ENCODE measurements at regions not wholly inside any gene's neighbourhood (a gene's known extent, or its start where the extent isn't known, plus 50 kb on each side); places are given as distances from the start of the nearest gene placed in this dataset.

DNA sequence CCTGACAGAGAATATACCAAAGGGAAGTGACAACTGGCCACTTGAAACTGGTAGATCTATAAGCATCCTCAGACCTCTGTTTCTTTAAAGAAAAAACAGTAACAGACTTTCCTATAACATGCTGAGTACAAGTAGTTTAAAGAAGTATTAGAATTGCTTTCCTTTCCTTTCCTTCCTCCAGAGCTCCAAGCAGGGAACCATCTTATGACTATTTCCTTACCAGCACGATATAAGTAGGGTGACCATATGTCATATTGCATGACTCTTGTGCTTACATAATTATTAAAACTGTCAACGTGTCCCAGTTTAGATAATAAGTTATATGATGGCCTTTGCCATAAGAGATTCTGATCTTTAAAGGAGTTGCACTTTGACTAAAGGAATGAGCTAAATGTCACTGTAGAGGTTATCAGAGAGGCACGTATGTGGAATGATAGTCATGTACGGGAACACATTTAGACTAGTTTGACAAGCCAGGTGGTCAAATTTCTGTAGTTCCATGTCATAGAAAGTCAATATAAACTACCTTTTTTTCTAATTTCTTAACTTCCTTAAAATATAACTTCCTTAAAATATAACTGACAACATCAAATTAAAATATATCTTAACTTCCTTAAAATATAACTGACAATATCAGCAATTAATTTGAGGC, 212.7 kb upstream of the CD180 start:
- intact Hi-C loops (cut with DNase I; ENCODE audit: low total_unique reads), result no loop called here

DNA sequence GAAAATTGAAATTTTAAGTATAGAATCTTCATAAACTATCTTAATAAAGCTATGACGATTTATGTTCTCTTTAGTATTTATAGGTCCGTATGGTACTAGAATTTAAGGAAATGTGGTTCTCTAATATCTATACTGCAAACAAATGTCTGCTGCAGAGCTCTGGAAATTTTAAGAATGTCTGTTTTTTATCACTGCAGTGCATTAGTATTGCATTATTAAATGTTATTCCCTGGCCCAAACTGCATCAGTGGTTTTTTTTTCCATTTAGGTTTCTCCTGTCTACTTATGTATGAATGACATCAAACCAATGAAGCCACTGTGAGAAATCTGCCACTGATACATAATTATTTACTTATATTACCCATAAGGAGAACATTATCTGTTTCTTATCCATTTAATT, 211.4 kb upstream of the CD180 start:
- no peaks in the 10 kb centered on the region for H3K4me1 ChIP-seq
- no peak for DNase-seq
- no peak overlapping the region for H3K27ac ChIP-seq
- H3K9me3 ChIP-seq, result no peaks in the 10 kb centered on the region
- H3K36me3 ChIP-seq, result no peaks in the 10 kb centered on the region
- TF ChIP-seq, protein P1, sequence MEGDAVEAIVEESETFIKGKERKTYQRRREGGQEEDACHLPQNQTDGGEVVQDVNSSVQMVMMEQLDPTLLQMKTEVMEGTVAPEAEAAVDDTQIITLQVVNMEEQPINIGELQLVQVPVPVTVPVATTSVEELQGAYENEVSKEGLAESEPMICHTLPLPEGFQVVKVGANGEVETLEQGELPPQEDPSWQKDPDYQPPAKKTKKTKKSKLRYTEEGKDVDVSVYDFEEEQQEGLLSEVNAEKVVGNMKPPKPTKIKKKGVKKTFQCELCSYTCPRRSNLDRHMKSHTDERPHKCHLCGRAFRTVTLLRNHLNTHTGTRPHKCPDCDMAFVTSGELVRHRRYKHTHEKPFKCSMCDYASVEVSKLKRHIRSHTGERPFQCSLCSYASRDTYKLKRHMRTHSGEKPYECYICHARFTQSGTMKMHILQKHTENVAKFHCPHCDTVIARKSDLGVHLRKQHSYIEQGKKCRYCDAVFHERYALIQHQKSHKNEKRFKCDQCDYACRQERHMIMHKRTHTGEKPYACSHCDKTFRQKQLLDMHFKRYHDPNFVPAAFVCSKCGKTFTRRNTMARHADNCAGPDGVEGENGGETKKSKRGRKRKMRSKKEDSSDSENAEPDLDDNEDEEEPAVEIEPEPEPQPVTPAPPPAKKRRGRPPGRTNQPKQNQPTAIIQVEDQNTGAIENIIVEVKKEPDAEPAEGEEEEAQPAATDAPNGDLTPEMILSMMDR (IDR thresholded peaks at IDR 0.05), result no peak
- no peaks in the 10 kb centered on the region for H3K27me3 ChIP-seq
- intact Hi-C loops (cut with DNase I; ENCODE audit: low total_unique reads), result no loop called here
- no peak overlapping the region for H3K4me3 ChIP-seq

More for the DNA sequence above, 212.7 kb upstream of the CD180 start:
- no peaks in the 10 kb centered on the region for H3K9me3 ChIP-seq
- no peak overlapping the region for H3K4me3 ChIP-seq
- no peaks in the 10 kb centered on the region for H3K27me3 ChIP-seq
- no peaks in the 10 kb centered on the region for H3K36me3 ChIP-seq
- H3K27ac ChIP-seq, result no peak overlapping the region
- no peak for DNase-seq
- H3K4me1 ChIP-seq, result no peaks in the 10 kb centered on the region
- TF ChIP-seq, protein P1 (IDR thresholded peaks at IDR 0.05), result no peak

DNA sequence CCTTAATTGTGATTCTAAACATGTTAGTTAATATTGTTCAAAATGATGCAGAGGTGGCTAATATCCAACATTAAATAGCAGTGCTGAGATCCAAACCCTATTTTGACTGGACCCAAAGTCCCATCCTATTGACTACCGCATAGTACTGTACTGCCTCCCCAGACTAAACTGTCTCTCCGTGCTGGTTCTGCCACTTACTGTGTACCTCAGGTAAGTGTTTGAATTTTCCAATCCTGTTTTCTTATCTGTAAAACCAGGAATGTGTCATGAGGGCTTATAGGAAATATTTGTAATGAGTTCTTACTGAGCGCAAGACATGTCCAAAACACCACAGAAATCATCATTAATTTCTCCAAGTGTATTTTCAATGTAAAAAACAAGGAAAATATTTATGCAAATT, 209.2 kb upstream of the CD180 start:
- H3K4me3 ChIP-seq, result no peak overlapping the region
- DNase-seq, result no peak
- H3K9me3 ChIP-seq, result no peaks in the 10 kb centered on the region
- no peaks in the 10 kb centered on the region for H3K27me3 ChIP-seq
- TF ChIP-seq, protein P1 (IDR thresholded peaks at IDR 0.05), result no peak
- no peaks in the 10 kb centered on the region for H3K36me3 ChIP-seq
- no peaks in the 10 kb centered on the region for H3K4me1 ChIP-seq
- intact Hi-C loops (cut with DNase I; ENCODE audit: low total_unique reads), result no loop called here
- H3K27ac ChIP-seq, result no peak overlapping the region

DNA sequence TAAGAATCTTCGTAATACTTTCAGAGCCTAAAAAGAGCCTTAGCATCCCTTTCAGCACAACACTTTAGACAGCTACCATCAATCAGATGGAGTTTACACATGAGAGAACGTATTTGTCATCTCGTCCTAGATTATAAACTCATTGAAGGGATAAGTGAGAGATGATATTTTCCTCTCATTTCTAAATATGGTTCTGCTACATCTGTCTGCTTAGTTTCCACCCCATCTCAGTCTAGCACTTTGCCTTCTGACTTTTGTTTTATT, 208.4 kb upstream of the CD180 start:
- Histone ChIP-seq H3K27ac (no peak overlapping the region), H3K9me3 (no peaks in the 10 kb centered on the region), H3K27me3 (no peaks in the 10 kb centered on the region), H3K4me1 (no peaks in the 10 kb centered on the region), H3K4me3 (no peak overlapping the region), H3K36me3 (no peaks in the 10 kb centered on the region)
- DNase-seq, result no peak
- TF ChIP-seq, protein P1 (IDR thresholded peaks at IDR 0.05), result no peak
- intact Hi-C loops (cut with DNase I; ENCODE audit: low total_unique reads), result no loop called here

DNA sequence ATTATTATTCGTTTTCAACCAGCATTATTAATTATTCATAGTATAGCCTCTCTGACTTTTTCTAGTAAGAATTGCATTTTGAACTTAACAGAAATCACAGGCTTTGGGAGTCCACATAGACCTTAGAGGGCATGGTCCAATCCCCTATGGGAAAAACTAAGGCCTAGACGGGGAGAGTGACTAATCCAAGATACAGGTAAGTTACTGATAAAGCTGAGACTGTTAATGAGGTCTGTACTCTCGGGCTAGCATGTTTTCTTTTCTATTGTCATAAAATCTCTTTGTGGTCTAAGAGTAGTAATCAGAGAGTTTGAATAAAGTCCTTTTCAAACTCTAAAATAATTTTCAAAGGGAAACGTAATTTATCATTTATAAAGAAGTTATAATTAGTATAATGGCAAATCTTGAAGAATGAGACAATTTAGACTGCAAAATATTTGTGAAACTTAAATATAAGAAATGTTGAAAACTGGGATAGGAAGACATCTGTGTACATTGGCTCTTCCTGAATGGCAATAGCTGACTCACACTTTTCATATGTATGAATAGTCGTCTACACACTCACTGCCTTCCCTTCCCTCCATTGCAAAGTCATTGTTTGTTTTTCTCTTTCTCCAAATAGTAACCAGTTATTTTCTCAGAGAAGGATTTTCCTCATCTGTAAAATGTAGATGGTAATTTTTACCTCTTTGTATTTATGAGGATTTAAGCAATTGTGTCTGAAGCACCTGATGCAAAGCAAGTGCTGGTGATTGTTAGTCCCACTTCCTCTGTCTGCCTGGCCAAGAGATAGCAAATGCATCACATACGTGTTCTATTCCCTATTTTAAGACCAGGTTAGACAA, 207.9 kb upstream of the CD180 start:
- intact Hi-C loops (cut with DNase I; ENCODE audit: low total_unique reads), result no loop called here
- no peak overlapping the region for H3K27ac ChIP-seq
- H3K9me3 ChIP-seq, result no peaks in the 10 kb centered on the region
- no peak overlapping the region for H3K4me3 ChIP-seq
- TF ChIP-seq, protein P1 (IDR thresholded peaks at IDR 0.05), result no peak
- DNase-seq, result no peak
- no peaks in the 10 kb centered on the region for H3K36me3 ChIP-seq
- H3K4me1 ChIP-seq, result no peaks in the 10 kb centered on the region
- no peaks in the 10 kb centered on the region for H3K27me3 ChIP-seq

All from tibial artery (tissue), 4 donors.